CD8-positive, alpha-beta memory T cell (primary cell): ENCODE measurements at regions not wholly inside any gene's neighbourhood (a gene's known extent, or its start where the extent isn't known, plus 50 kb on each side); places are given as distances from the start of the nearest gene placed in this dataset.

Experiments
- CTCF ChIA-PET: fragments of 350-600 bp; sonication (Branson Sonifier 250); formaldehyde crosslinking; loops from one replicate; lab custom pipeline; 2021; ENCODE audit warnings: antibody characterized with exemption; lab: Charles Lee
- POLR2A ChIA-PET: fragments of 350-600 bp; sonication (Branson Sonifier 250); formaldehyde crosslinking; loops from one replicate; lab custom pipeline; 2021; ENCODE audit warnings: antibody characterized with exemption; lab: Charles Lee
- DNase-seq, 5 donors: peaks; one replicate each; pipeline versions ENCODE4 v3.0.0 to v3.0.0-alpha.2; 2020 to 2022; ENCODE audit warnings: mixed read lengths in 1 of 5
- H3K27ac ChIP-seq: one replicate; pipeline ENCODE4 v1.7.0; 2013; ENCODE audit warnings: low read depth, mild to moderate bottlenecking, low read length, moderate library complexity
- H3K27me3 ChIP-seq: 2 replicates; pipeline ENCODE4 v1.7.0; 2013; ENCODE audit warnings: low read length, mild to moderate bottlenecking; ENCODE audit not compliant: insufficient read depth, poor library complexity, severe bottlenecking
- H3K36me3 ChIP-seq: 2 replicates; pipeline ENCODE4 v1.7.0; 2013; ENCODE audit warnings: mild to moderate bottlenecking, low read length, moderate library complexity; ENCODE audit not compliant: insufficient read depth
- H3K4me1 ChIP-seq: 2 replicates; pipeline ENCODE4 v1.7.0; 2013; ENCODE audit warnings: mild to moderate bottlenecking, low read length, moderate library complexity; ENCODE audit not compliant: insufficient read depth
- H3K4me3 ChIP-seq: 2 replicates; pipeline ENCODE4 v1.7.0; 2013; ENCODE audit warnings: mild to moderate bottlenecking, low read length
- H3K9me3 ChIP-seq: 2 replicates; pipeline ENCODE4 v1.7.0; 2013; ENCODE audit warnings: mild to moderate bottlenecking, low read length
- H3K27ac Mint-ChIP-seq, 8 donors: one replicate each; pipeline ENCODE4 v1.8.0; 2020 to 2021; ENCODE audit warnings: mixed read lengths in 8 of 8, mild to moderate bottlenecking in 6 of 8, inconsistent platforms in 3 of 8, moderate library complexity in 3 of 8
- H3K27me3 Mint-ChIP-seq, 2 donors: one replicate each; pipeline ENCODE4 v1.8.0; 2020 to 2021; ENCODE audit warnings: mixed read lengths in 2 of 2, mild to moderate bottlenecking in 1 of 2, moderate library complexity in 1 of 2
- H3K36me3 Mint-ChIP-seq, 3 donors: one replicate each; pipeline ENCODE4 v1.8.0; 2020 to 2021; ENCODE audit warnings: mixed read lengths in 3 of 3, inconsistent platforms in 1 of 3, mild to moderate bottlenecking in 1 of 3
- H3K4me1 Mint-ChIP-seq, 3 donors: one replicate each; pipeline ENCODE4 v1.8.0; 2020 to 2021; ENCODE audit warnings: mixed read lengths in 3 of 3, inconsistent platforms in 1 of 3, mild to moderate bottlenecking in 1 of 3
- H3K4me3 Mint-ChIP-seq, 7 donors: one replicate each; pipeline ENCODE4 v1.8.0; 2020 to 2021; ENCODE audit warnings: mixed read lengths in 7 of 7, mild to moderate bottlenecking in 6 of 7, moderate library complexity in 4 of 7, inconsistent platforms in 2 of 7
- H3K9me3 Mint-ChIP-seq, 5 donors: one replicate each; pipeline ENCODE4 v1.8.0; 2020 to 2022; ENCODE audit warnings: mixed read lengths in 5 of 5, mild to moderate bottlenecking in 3 of 5, moderate library complexity in 2 of 5, inconsistent platforms in 1 of 5

DNA sequence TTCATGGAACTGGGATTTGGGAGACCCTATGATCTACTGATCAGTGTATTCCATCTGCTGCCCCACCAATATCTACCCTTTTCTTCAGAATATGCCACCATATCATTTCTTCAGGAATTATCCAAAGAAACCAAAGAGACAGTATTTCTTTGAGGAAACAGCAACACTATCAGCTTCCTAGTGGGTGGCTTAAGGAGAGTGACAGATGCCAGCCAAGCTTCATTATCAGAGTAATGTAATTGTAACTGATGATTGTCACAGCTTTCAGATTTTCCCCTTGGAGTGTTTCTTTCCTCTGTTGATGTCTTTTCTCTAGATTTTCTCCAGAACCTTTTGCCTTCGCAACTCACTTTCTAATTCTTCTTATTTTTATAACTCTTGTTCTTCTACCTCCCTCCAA lies 934.4 kb upstream of the LRRN3 start:
- Histone ChIP-seq H3K9me3 (no peaks in the 10 kb centered on the region), H3K4me1 (no peaks in the 10 kb centered on the region), H3K27me3 (no peaks in the 10 kb centered on the region), H3K27ac (no peak overlapping the region), H3K36me3 (no peaks in the 10 kb centered on the region), H3K4me3 (no peak overlapping the region)
- Mint-ChIP-seq H3K9me3 (peaks cover 0 to 5% (median 1%) of the 10 kb centered on the region in 5 donors), H3K36me3 (no peaks in the 10 kb centered on the region), H3K27me3 (peaks cover 0 to 4% of the 10 kb centered on the region in 2 donors), H3K4me3 (no peak overlapping the region), H3K27ac (no peak overlapping the region), H3K4me1 (no peaks in the 10 kb centered on the region)
- ChIA-PET POLR2A (no interaction called here), CTCF (no interaction called here)
- no peak for DNase-seq

DNA sequence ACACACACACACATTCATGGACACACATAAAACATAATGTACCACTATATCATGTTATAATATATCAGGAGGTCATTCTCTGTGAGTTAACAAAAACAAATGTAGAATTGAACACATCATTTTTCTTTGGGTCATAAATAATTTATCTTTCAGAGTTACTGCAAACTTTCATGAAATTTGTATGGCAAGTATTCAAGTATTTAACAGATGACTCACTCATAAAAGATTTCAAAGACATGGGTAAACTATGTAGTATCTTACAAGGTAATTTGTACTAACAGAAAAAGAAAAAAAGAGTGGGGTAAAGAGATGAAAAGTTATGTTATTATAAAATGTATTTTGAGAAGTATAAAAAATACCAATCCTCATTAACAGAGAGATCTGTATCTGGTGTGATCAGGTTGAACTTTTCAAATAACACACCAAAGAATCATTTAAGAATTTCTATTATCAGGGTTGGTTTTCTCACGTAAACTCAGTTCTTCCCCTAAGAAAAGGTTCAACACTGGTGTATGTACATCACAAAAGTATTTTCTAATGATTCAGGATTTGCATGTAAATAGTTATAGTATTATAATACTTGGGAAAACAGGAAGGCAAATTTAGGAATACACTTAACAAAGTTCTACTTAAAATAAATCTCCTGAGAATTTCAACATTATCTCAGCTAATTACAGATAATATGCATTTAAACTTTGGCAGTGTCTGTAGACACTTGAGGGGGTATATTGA lies 933.1 kb upstream of the LRRN3 start:
- no peaks in the 10 kb centered on the region for H3K4me1 ChIP-seq
- H3K4me1 Mint-ChIP-seq: no peaks in the 10 kb centered on the region
- H3K27me3 ChIP-seq: no peaks in the 10 kb centered on the region
- no peaks in the 10 kb centered on the region for H3K36me3 ChIP-seq
- DNase-seq: no peak
- POLR2A ChIA-PET: no interaction called here
- H3K27ac ChIP-seq: no peak overlapping the region
- no peak overlapping the region for H3K4me3 Mint-ChIP-seq
- H3K27ac Mint-ChIP-seq: no peak overlapping the region
- H3K4me3 ChIP-seq: no peak overlapping the region
- peaks cover 0 to 4% of the 10 kb centered on the region in 2 donors for H3K27me3 Mint-ChIP-seq
- H3K9me3 Mint-ChIP-seq: peaks cover 0 to 5% (median 1%) of the 10 kb centered on the region in 5 donors
- CTCF ChIA-PET: no interaction called here
- no peaks in the 10 kb centered on the region for H3K36me3 Mint-ChIP-seq
- H3K9me3 ChIP-seq: no peaks in the 10 kb centered on the region

DNA sequence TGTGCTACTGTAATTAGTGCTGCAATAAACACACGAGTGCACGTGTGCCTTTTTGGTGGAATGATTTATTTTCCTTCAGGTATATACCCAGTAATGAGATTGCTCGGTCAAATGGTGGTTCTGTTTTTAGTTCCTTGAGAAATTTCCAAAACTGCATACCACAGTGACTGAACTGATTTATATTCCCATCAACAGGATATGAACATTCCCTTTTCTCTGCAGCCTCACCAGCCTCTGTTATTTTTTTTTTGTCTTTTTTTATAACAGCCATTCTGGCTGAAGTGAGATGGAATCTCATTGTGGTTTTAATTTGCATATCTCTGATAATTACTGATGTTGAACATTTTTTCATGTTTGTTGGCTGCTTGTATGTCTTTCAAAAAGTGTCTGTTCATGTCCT lies 922.9 kb upstream of the LRRN3 start:
- peaks cover 0 to 8% (median 2%) of the 10 kb centered on the region in 5 donors for H3K9me3 Mint-ChIP-seq
- Histone ChIP-seq H3K9me3 (no peaks in the 10 kb centered on the region), H3K36me3 (no peaks in the 10 kb centered on the region), H3K27me3 (no peaks in the 10 kb centered on the region), H3K27ac (no peak overlapping the region), H3K4me3 (no peak overlapping the region), H3K4me1 (no peaks in the 10 kb centered on the region)
- CTCF ChIA-PET: no interaction called here
- no peak for DNase-seq
- H3K27ac Mint-ChIP-seq: no peak overlapping the region
- no peaks in the 10 kb centered on the region for H3K36me3 Mint-ChIP-seq
- POLR2A ChIA-PET: no interaction called here
- no peaks in the 10 kb centered on the region for H3K27me3 Mint-ChIP-seq
- no peak overlapping the region for H3K4me3 Mint-ChIP-seq
- H3K4me1 Mint-ChIP-seq: no peaks in the 10 kb centered on the region

DNA sequence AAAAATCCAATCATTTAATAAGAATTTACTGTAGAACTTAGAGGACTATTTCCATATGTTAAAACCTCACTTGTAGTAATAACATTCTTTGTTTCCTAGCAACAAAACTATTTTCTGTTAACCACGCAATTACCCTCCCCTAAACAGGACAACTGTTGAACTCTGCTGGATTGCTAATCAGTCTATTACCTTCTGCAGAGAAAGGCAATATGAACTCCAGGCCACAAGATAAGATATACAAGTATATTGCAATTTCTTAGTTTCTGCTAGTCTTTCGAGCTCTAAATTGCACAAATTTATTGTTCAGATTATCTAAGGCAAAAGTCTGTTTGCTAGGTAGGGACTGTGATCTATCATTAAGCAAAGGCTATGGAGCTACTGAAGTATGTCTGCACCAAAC lies 920.1 kb upstream of the LRRN3 start:
- ChIA-PET CTCF (no interaction called here), POLR2A (no interaction called here)
- Mint-ChIP-seq H3K36me3 (no peaks in the 10 kb centered on the region), H3K27ac (no peak overlapping the region), H3K27me3 (no peaks in the 10 kb centered on the region), H3K9me3 (peaks cover 0 to 7% (median 0%) of the 10 kb centered on the region in 5 donors), H3K4me3 (no peak overlapping the region), H3K4me1 (no peaks in the 10 kb centered on the region)
- Histone ChIP-seq H3K27me3 (no peaks in the 10 kb centered on the region), H3K4me1 (no peaks in the 10 kb centered on the region), H3K36me3 (no peaks in the 10 kb centered on the region), H3K27ac (no peak overlapping the region), H3K9me3 (no peaks in the 10 kb centered on the region), H3K4me3 (no peak overlapping the region)
- no peak for DNase-seq

DNA sequence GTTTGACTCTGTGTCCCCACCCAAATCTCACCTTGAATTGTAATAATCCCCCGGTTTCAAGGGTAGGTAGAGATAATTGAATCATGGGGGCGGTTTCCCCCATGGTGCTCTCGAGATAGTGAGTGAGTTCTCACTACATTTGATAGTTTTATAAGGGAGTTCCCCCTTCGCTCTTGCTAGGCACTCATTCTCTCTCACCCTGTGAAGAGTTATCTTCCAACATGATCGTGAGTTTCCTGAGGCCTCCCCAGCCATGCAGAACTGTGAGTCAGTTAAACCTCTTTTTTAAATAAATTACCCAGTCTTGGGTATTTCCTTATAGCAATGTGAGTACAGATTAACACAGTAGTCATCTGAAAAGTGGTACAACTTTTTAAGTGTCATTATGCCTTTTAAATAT lies 913.5 kb upstream of the LRRN3 start:
- H3K4me3 ChIP-seq: no peak overlapping the region
- Mint-ChIP-seq H3K9me3 (peaks cover 0 to 7% (median 3%) of the 10 kb centered on the region in 5 donors), H3K27me3 (no peaks in the 10 kb centered on the region), H3K27ac (no peak overlapping the region), H3K4me1 (peaks cover 0 to 5% (median 0%) of the 10 kb centered on the region in 3 donors), H3K36me3 (no peaks in the 10 kb centered on the region), H3K4me3 (no peak overlapping the region)
- H3K27me3 ChIP-seq: no peaks in the 10 kb centered on the region
- CTCF ChIA-PET: no interaction called here
- no peaks in the 10 kb centered on the region for H3K36me3 ChIP-seq
- no peaks in the 10 kb centered on the region for H3K9me3 ChIP-seq
- POLR2A ChIA-PET: no interaction called here
- H3K4me1 ChIP-seq: no peaks in the 10 kb centered on the region
- H3K27ac ChIP-seq: no peak overlapping the region
- DNase-seq: no peak

DNA sequence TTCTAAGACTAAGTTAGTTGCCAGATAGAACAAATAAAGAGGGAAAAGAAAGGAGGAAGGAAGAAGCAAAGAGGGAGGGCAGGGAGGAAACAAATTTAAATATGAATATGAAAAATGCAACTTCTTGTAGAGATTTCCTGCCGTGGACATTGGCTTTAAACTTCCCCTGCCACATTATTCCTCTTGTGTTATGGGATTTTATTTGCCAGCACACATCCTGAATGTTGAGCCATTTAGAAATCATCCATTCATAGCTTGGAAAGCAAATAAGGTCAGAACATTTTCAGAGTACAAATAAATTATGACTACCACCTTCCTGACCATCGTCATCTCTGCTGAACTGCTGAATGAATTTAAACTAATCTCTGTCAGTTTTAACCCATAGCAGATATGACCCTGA lies 911.9 kb upstream of the LRRN3 start:
- Histone ChIP-seq H3K27me3 (no peaks in the 10 kb centered on the region), H3K9me3 (no peaks in the 10 kb centered on the region), H3K27ac (no peak overlapping the region), H3K4me1 (no peaks in the 10 kb centered on the region), H3K36me3 (no peaks in the 10 kb centered on the region), H3K4me3 (no peak overlapping the region)
- no peak for DNase-seq
- peaks cover 0 to 9% (median 2%) of the 10 kb centered on the region in 5 donors for H3K9me3 Mint-ChIP-seq
- no peak overlapping the region for H3K4me3 Mint-ChIP-seq
- POLR2A ChIA-PET: no interaction called here
- peaks cover 0 to 1% of the 10 kb centered on the region in 2 donors for H3K27me3 Mint-ChIP-seq
- CTCF ChIA-PET: no interaction called here
- H3K27ac Mint-ChIP-seq: no peak overlapping the region
- H3K36me3 Mint-ChIP-seq: no peaks in the 10 kb centered on the region
- peaks cover 0 to 5% (median 0%) of the 10 kb centered on the region in 3 donors for H3K4me1 Mint-ChIP-seq

DNA sequence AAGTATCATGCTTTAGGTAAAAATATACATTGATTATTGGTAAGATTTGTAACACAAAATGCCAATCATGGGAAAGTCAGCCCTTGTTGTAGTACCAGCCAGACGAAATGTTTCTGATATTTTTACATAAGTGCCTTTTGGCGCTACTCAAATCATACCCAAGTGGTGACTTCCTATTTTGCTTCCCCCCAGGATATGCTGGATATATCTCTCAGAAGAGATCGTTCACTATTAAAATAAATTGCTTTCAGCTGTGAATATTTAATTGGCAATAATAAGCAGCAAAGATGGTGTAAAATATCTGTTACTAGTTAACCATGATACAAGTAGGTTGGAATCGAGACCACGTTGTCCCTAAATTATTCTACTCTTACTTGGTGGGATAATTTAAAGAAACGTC lies 909.2 kb upstream of the LRRN3 start:
- peaks cover 0 to 5% (median 0%) of the 10 kb centered on the region in 3 donors for H3K4me1 Mint-ChIP-seq
- no peak overlapping the region for H3K27ac Mint-ChIP-seq
- H3K4me1 ChIP-seq: no peaks in the 10 kb centered on the region
- no peak overlapping the region for H3K4me3 ChIP-seq
- peaks cover 0 to 1% of the 10 kb centered on the region in 2 donors for H3K27me3 Mint-ChIP-seq
- no peaks in the 10 kb centered on the region for H3K27me3 ChIP-seq
- POLR2A ChIA-PET: no interaction called here
- H3K36me3 Mint-ChIP-seq: no peaks in the 10 kb centered on the region
- CTCF ChIA-PET: no interaction called here
- H3K27ac ChIP-seq: no peak overlapping the region
- H3K4me3 Mint-ChIP-seq: no peak overlapping the region
- peaks cover 0 to 13% (median 3%) of the 10 kb centered on the region in 5 donors for H3K9me3 Mint-ChIP-seq
- no peaks in the 10 kb centered on the region for H3K9me3 ChIP-seq
- no peaks in the 10 kb centered on the region for H3K36me3 ChIP-seq
- no peak for DNase-seq

DNA sequence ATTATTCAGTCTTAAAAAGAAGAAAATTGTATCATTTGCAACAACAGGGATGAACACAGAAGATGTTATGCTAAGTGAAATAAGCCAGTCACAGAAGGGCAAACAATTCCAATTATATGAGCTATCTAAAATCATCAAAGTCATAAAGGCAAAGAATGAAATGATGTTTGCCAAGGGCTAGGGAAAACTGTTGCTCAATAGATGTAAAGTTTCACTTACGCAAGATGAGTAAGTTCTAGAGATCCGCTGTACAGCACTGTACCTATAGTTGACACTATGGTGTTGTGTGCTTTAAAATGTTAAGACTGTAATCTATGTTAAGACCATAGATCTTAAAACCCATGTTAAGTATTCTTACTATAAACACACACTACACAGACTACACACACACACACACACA lies 904.6 kb upstream of the LRRN3 start:
- ChIA-PET POLR2A (no interaction called here), CTCF (no interaction called here)
- DNase-seq: no peak
- Mint-ChIP-seq H3K4me1 (no peaks in the 10 kb centered on the region), H3K27ac (no peak overlapping the region), H3K27me3 (peaks cover 0 to 1% of the 10 kb centered on the region in 2 donors), H3K4me3 (no peak overlapping the region), H3K36me3 (no peaks in the 10 kb centered on the region), H3K9me3 (peaks cover 0 to 13% (median 3%) of the 10 kb centered on the region in 5 donors)
- no peaks in the 10 kb centered on the region for H3K4me1 ChIP-seq
- no peaks in the 10 kb centered on the region for H3K36me3 ChIP-seq
- no peaks in the 10 kb centered on the region for H3K9me3 ChIP-seq
- H3K27ac ChIP-seq: no peak overlapping the region
- H3K27me3 ChIP-seq: no peaks in the 10 kb centered on the region
- no peak overlapping the region for H3K4me3 ChIP-seq
